ENCODE measurements at regions not wholly inside any gene's neighbourhood (a gene's known extent, or its start where the extent isn't known, plus 50 kb on each side); places are given as distances from the start of the nearest gene placed in this dataset.

DNA sequence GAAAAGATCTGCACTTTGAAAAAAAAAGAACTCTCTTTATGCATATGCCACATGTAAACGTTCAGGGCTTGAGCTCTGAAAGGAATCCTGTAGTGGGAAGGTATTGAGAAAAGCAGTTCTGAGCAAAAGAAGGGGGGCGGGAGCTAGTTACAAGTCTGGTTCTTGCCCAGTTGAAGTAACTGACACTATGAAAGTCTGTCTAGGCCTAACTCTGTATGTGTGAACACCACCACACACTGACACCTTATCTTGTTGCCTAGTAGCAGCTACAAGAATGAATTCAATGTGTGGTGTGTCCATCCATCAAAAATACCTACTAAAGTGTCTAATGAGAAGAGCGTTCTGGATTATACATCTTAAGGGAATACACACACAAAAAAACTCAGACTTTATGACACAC is 820.6 kb downstream of the DIAPH3 start:
- TF ChIP-seq, protein P1, sequence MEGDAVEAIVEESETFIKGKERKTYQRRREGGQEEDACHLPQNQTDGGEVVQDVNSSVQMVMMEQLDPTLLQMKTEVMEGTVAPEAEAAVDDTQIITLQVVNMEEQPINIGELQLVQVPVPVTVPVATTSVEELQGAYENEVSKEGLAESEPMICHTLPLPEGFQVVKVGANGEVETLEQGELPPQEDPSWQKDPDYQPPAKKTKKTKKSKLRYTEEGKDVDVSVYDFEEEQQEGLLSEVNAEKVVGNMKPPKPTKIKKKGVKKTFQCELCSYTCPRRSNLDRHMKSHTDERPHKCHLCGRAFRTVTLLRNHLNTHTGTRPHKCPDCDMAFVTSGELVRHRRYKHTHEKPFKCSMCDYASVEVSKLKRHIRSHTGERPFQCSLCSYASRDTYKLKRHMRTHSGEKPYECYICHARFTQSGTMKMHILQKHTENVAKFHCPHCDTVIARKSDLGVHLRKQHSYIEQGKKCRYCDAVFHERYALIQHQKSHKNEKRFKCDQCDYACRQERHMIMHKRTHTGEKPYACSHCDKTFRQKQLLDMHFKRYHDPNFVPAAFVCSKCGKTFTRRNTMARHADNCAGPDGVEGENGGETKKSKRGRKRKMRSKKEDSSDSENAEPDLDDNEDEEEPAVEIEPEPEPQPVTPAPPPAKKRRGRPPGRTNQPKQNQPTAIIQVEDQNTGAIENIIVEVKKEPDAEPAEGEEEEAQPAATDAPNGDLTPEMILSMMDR (IDR thresholded peaks at IDR 0.05) = no peak
- TF ChIP-seq EP300 (IDR thresholded peaks at IDR 0.05) (no peak), POLR2A (IDR thresholded peaks at IDR 0.05) (no peak), POLR2AphosphoS5 (IDR thresholded peaks at IDR 0.05) (no peak)

All from upper lobe of left lung (tissue), 4 donors.